HL-60 (cell line): ENCODE measurements at regions not wholly inside any gene's neighbourhood (a gene's known extent, or its start where the extent isn't known, plus 50 kb on each side); places are given as distances from the start of the nearest gene placed in this dataset.
"Not testable (repeated sequence)": the region's sequence is repeated elsewhere in the genome, so short reads cannot be mapped to it uniquely, and the experiment has no call there.

Experiments used
- CTCF ChIP-seq: IDR thresholded peaks from one replicate; pipeline ENCODE4 v1.5.1; 2011; ENCODE audit warnings: low read length, control low read depth, inconsistent platforms; ENCODE audit not compliant: insufficient read depth
- GABPA ChIP-seq: IDR thresholded peaks from 2 replicates; pipeline ENCODE4 v1.6.1; 2012; ENCODE audit warnings: low read depth
- POLR2AphosphoS5 ChIP-seq: IDR thresholded peaks from 2 replicates; pipeline ENCODE4 v1.6.1; 2012; ENCODE audit warnings: low read depth
- REST ChIP-seq: IDR thresholded peaks from 2 replicates; pipeline ENCODE4 v1.6.1; 2012; ENCODE audit warnings: low read depth; ENCODE audit not compliant: insufficient replicate concordance
- SPI1 ChIP-seq: IDR thresholded peaks from 2 replicates; pipeline ENCODE4 v1.6.1; 2012; ENCODE audit warnings: low read depth, mild to moderate bottlenecking, borderline replicate concordance

- TF ChIP-seq CTCF, REST, GABPA, POLR2AphosphoS5, SPI1: not testable (repeated sequence)
Measured at GRCh38 chrX:3881898-3882552, 168.6 kb upstream of the PRKX start.
